Activated gamma-delta T cell treated with anti-CD3 and anti-CD28 coated beads, Interleukin-2, amount 50 U/mL, for 16 hours (primary cell): ENCODE measurements at regions not wholly inside any gene's neighbourhood (a gene's known extent, or its start where the extent isn't known, plus 50 kb on each side); places are given as distances from the start of the nearest gene placed in this dataset.
"Not testable (repeated sequence)": the region's sequence is repeated elsewhere in the genome, so short reads cannot be mapped to it uniquely, and the experiment has no call there.

ENCODE experiments used
- DNase-seq: peaks from one replicate; pipeline ENCODE4 v3.0.0-alpha.2; 2020; ENCODE audit warnings: low read depth

GRCh38 chr3:21020043-21020442, 731.0 kb downstream of the ZNF385D start:
- DNase-seq: no peak

GRCh38 chr3:21017115-21017852, 733.7 kb downstream of the ZNF385D start:
- DNase-seq: no peak

DNA sequence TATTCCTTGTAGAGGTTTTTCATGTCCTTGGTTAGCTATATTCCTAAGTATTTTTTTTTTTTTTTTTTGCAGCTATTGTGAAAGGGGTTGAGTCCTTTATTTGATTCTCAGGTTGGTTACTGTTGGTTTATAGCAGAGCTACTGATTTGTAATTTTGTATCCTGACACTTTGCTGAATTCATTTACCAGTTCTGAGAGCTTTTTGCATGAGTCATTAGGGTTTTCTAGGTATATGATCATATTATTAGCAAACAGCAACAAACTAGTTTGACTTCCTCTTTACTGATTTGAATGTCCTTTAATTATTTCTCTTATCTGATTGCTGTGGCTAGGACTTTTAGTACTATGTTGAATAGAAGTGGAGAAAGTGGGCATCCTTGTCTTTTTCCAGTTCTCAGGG, 737.4 kb downstream of the ZNF385D start:
- DNase-seq: no peak

DNA sequence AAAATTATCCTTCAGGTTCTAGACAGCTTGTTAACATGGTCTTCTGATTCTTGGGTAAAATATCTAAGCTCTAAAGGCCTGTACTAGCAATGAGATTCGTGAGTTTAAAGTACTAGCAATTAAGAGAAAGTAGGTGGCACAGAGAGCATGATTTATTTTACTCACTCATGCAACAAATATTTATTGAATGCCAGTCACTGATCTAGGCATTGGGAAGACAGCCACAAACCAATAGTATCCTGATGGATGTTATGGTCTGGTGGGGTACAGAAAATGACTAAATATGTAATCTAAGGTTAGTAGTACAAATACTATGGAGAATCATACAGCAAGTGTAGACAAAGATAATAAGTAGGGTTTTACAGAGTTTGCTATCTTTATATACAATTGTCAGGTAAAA, 751.3 kb downstream of the ZNF385D start:
- no peak for DNase-seq

DNA sequence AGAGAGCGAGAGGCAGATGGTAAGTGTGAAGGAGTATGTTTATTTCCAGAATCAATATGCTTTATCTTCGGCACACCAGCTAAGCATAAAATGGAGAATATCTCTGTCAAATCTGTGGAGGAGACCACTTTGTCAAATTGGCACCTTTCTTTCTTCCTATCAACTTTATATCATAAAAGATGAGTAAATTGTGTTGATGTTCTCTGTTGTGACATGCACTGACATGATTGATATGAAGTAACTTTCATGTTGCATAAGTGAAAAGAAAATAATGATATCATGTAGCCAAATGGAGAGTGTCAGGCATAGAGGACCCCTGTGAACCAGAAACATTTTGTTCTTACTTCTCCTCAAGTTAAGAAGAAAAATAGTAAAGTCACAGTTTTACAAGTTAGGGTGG, 753.8 kb downstream of the ZNF385D start:
- no peak for DNase-seq

- DNase-seq: no peak
These were observed 760.1 kb downstream of the ZNF385D start for GRCh38 chr3:20990896-20991295.

DNA sequence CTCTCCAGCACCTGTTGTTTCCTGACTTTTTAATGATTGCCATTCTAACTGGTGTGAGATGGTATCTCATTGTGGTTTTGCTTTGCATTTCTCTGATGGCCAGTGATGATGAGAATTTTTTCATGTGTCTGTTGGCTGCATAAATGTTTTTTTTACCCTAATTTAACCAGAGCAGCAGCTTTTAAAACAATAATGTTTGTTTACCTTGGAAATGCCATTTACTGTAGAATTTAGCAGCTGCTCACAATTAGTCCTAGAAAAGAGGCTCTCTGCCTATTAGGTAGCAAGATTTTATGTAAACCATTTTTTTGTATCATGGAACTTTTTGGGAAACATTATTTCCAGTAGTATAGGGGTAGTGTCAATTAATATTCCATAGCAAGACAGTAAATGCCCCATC, 761.4 kb downstream of the ZNF385D start:
- DNase-seq: not testable (repeated sequence)

GRCh38 chr3:20984594-20985205, 766.3 kb downstream of the ZNF385D start:
- no peak for DNase-seq

- no peak for DNase-seq
These were observed 775.8 kb downstream of the ZNF385D start for GRCh38 chr3:20975188-20975651.

DNA sequence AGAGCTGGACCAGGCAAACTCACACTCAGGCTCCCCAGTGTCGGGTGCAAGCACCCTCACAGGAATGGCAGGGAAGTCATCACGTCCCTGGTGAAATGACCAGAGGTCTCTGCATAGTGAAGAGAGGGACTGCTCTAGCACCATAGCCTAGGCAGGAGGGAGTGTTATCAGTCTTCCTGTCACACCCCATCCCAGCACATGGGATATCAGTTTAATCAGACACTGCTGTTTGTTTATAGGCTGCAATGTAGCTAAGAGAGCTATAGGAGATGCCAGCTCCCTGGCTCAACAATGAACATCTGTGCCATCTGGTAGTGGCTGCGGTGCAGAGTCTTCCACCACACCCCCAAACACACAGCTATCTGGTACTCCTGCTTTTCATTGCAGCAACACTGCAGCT, 776.6 kb downstream of the ZNF385D start:
- DNase-seq: no peak

DNA sequence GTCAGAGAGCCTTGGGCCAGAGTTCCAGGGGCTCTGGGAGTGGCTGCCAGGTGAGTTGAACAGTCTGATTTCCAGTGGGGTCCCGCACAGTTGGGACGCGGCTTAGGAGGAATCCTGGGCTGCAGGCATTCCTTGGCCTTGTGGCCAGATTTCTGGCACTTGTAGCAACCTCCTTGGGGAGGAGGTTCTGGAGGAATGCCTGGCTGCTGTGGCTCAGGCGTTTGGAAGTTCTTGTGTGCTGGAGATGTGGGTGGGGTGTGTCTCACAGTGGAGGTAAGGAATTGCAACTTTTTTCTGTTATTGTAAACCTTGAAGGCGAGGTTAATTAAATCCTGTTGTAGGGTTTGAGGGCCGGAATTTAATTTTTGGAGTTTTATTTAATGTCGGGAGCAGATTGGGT, 780.2 kb downstream of the ZNF385D start:
- DNase-seq: not testable (repeated sequence)

GRCh38 chr3:20967485-20967884, 781.5 kb upstream of the SGO1 start:
- not testable (repeated sequence) for DNase-seq

DNA sequence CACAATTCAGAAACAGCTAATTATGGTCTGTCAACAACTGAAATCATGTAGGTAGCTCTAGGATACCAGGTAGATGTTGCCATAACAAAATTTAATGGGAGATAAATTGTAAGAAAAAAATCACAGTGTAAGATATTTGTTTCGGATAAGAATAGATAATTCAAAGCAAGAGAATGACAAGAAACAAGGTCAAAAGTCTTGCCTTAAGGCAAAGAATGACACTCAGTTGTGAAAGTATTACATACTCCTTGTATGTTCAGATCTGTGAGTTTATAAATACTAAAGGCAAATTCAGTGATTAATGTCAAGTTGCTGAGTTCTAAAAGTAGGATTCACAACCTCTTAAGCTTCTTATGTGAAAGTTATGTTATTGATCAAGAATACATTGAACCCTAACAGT, 772.2 kb upstream of the SGO1 start:
- no peak for DNase-seq

- DNase-seq: no peak
These were observed 759.9 kb upstream of the SGO1 start for GRCh38 chr3:20945892-20946291.

DNA sequence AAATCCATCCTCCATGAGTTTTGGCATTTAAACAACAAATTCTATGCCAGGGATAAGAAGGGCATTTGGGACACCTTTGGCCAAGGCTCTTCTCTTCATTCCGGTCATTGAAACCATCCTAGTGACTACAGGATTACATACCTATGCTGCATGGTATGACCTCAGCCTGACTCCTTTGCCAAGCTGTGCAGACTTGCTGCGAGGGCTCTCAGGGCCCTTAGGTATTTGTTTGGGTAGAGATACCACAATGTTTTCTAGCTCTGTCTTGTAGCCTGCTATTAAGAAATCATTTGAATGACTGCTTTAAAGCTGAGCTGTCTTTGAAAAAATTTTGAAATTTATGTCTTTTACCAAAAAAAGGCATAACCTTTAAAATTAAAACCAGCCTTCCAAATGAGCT, 749.8 kb upstream of the SGO1 start:
- DNase-seq: no peak

- DNase-seq: no peak
These were observed 745.8 kb upstream of the SGO1 start for GRCh38 chr3:20931834-20932233.

DNA sequence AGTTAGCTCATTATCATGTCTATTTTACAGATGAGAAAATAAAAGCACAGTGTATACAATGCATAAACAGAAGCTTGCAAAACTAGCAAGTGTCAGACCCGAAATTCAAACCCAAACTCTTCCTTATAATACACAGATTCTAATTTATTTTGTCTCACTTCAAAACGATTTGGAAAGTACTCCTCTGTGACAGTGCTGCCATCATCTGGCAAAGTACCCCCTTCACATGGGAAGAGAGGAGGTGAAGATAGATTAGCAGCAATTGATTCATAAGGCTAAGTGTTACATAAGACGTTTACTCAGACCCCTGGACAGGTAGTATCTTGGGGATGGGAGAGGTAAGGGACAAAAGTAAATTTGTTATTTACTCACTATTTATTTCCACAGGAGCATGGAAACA, 744.0 kb upstream of the SGO1 start:
- DNase-seq: no peak

DNA sequence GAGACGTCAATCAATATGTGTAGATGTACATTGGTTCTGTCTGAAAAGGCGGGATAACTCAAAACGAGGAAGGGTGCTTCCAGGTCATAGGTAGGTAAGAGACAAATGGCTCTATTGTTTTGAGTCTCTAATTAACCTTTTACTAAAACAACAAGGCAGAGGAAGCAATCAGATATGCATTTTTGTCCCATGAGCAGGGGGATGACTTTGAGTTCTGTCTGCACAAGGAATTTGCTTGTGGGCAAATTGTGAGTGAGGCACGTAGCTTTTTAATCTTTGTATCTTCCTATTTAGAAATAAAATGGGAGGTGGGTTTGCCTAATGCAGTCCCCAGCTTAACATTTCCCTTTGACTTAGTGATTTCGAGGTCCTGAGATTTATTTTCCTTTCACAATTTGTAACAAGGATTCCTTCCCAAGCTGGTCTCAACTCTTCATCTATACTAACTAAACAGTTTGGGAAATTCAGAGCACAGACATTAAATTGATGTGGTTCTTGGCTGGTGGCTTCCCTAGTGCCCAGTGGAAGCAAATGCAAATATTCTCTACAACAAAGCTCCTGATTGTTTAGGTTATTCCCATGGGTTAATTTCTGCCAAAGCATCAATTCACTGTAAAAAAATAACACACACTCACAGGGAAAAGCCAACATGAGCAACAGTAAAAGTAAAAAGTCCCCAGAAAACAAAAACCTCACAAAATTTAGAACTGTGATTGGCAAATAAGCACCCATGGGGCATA, 738.8 kb upstream of the SGO1 start:
- no peak for DNase-seq

DNA sequence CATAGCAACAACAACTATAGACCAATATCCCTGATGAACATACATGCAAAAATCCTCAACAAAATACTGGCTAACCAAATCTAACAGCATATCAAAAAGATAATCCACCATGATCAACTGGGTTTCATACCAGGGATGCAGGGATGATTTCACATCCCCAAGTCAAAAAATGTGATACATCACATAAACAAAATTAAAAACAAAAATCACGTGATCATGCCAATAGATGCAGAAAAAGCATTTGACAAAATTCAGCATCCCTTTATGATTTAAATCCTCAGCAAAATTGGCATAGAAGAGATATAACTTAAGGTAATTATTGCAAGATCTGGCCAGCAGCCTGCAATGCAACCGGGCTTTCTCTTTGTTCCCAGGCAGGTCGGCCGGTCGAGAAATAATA, 735.1 kb upstream of the SGO1 start:
- DNase-seq: not testable (repeated sequence)

GRCh38 chr3:20916951-20917606, 731.1 kb upstream of the SGO1 start:
- no peak for DNase-seq

DNA sequence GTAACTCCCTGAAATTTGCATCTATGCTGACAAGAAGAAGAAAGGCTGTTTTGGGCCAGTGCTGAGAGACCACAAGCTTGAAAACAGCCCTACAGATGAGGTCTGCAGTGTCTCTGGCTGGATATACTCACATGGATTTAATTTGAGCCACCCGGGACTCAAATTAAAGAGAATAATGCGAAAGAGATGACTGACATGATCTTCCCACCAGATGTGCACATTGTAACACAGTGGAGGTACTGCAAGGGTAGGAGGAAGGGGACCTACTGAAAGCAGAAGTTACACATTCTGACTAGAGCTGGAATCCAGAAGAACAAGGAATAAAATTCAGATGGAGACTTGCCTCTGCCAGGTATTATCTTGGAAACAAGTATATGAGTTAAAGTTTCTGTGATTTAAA, 728.3 kb upstream of the SGO1 start:
- no peak for DNase-seq

DNA sequence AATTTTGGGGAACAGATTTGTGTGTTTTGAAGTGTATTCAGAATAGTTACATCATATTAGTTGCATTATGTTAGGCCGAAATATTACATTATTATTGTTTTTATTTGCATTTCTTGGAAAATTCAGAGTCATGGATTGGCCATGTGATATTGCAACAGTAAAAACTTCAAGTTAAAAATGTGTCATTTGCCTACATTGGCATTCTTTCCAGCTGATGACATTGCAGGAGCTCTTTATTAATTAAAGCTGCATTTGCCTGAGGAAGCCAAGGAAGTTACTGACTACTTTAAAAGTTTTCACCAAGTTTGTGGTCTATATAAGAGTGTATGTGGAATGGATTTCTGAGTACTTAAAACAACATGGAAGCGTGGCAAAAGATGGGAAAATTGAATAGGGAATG, 726.4 kb upstream of the SGO1 start:
- no peak for DNase-seq

GRCh38 chr3:20909511-20909910, 723.5 kb upstream of the SGO1 start:
- no peak for DNase-seq
